K562 (cell line): ENCODE measurements at regions not wholly inside any gene's neighbourhood (a gene's known extent, or its start where the extent isn't known, plus 50 kb on each side); places are given as distances from the start of the nearest gene placed in this dataset.
"Not testable (repeated sequence)": the region's sequence is repeated elsewhere in the genome, so short reads cannot be mapped to it uniquely, and the experiment has no call there.

Experiments
- ATAC-seq: fragments of 200-7000 bp; cut with Tn5 transposase; 3 replicates; pipeline ENCODE4 v1.9.1; 2020; ENCODE audit warnings: moderate library complexity
- BruUV-seq: library from RNA; stranded (reverse); fragments of 400-500 nt; replicated peaks from 2 replicates; lab custom pipeline; 2021; lab: Mats Ljungman, UMichigan
- CTCF ChIA-PET: fragments of 300-600 bp; formaldehyde crosslinking; extraction: SDS; loops from one replicate; lab custom pipeline; 2021; ENCODE audit warnings: low intra/inter-chr PET ratio; lab: Yijun Ruan, JAX
- POLR2A ChIA-PET: fragments of 300-600, 350-650 bp; sonication (Branson Sonifier 250); formaldehyde crosslinking; extraction: SDS; loops from one replicate; lab custom pipeline; 2021; ENCODE audit warnings: antibody characterized with exemption, inconsistent platforms; lab: Yijun Ruan, JAX
- DNase-seq, 4 experiments: peaks; one replicate each; pipeline versions ENCODE4 v3.0.0 to v3.0.0-alpha.2; 2011 to 2018; ENCODE audit warnings: low spot score in 3 of 4, mixed read lengths in 3 of 4; ENCODE audit errors: extremely low read depth in 1 of 4
- FAIRE-seq: peaks from 2 replicates; lab custom pipeline; 2011; peaks lifted over from hg19 to GRCh38; lab: Jason Lieb, UNC
- H2AFZ ChIP-seq: 2 replicates; pipeline ENCODE4 v1.6.0; 2011; ENCODE audit warnings: low read depth, low read length, control low read depth, inconsistent platforms
- H3K27ac ChIP-seq: fragments of 200-600 bp; 3 replicates; pipeline ENCODE4 v1.8.0; 2011; ENCODE audit warnings: low read depth, mild to moderate bottlenecking, control low read depth, inconsistent platforms, low read length, moderate library complexity, mixed read lengths; ENCODE audit errors: extremely low read depth
- H3K27me3 ChIP-seq, 2 experiments: fragments of 300-600 bp in 1 of 2; 2 replicates in 1 of 2; 3 replicates in 1 of 2; pipeline versions ENCODE4 v1.6.0 to v1.8.0; 2011; ENCODE audit warnings: inconsistent platforms in 2 of 2, low read length in 2 of 2, mild to moderate bottlenecking in 1 of 2, mixed read lengths in 1 of 2, moderate library complexity in 1 of 2; ENCODE audit not compliant: control insufficient read depth in 2 of 2, insufficient read depth in 2 of 2
- H3K36me3 ChIP-seq: fragments of 300-600 bp; 3 replicates; pipeline ENCODE4 v1.8.0; 2011; ENCODE audit warnings: mild to moderate bottlenecking, low read length, inconsistent platforms; ENCODE audit not compliant: control insufficient read depth, insufficient read depth
- H3K4me1 ChIP-seq, 2 experiments: fragments of 200-600 bp in 1 of 2; replicated peaks in 1 of 2; 2 replicates in 1 of 2; 3 replicates in 1 of 2; pipeline versions ENCODE4 v1.5.1 to v1.8.0; 2011; ENCODE audit warnings: inconsistent platforms in 2 of 2, low read length in 2 of 2, mild to moderate bottlenecking in 1 of 2, mixed read lengths in 1 of 2, moderate library complexity in 1 of 2; ENCODE audit not compliant: control insufficient read depth in 2 of 2, insufficient read depth in 2 of 2
- H3K4me2 ChIP-seq: 2 replicates; pipeline ENCODE4 v1.6.1; 2011; ENCODE audit warnings: low read length, control low read depth, inconsistent platforms, mixed read lengths; ENCODE audit not compliant: insufficient read depth
- H3K4me3 ChIP-seq: fragments of 200-600 bp; sonication (generic), shearing (Covaris generic); 2 replicates; pipeline ENCODE4 v1.5.1; 2016; ENCODE audit warnings: control low read depth, inconsistent platforms
- H3K79me2 ChIP-seq: fragments of 200-600 bp; 3 replicates; pipeline ENCODE4 v1.8.0; 2011; ENCODE audit warnings: low read length, inconsistent platforms; ENCODE audit not compliant: control insufficient read depth, insufficient read depth
- H3K9ac ChIP-seq, 2 experiments: 2 replicates each; pipeline versions ENCODE4 v1.6.0 to v1.6.1; 2011; ENCODE audit warnings: low read depth in 2 of 2, low read length in 2 of 2, control low read depth in 1 of 2, inconsistent platforms in 1 of 2, mild to moderate bottlenecking in 1 of 2, mixed read lengths in 1 of 2; ENCODE audit not compliant: insufficient read depth in 1 of 2
- H3K9me1 ChIP-seq: one replicate; pipeline ENCODE4 v1.6.0; 2011; ENCODE audit warnings: inconsistent platforms, mild to moderate bottlenecking, low read length, moderate library complexity; ENCODE audit not compliant: control insufficient read depth, insufficient read depth
- H3K9me3 ChIP-seq: replicated peaks from 2 replicates; pipeline ENCODE4 v1.5.1; 2011; ENCODE audit warnings: low read depth, low read length, inconsistent platforms; ENCODE audit not compliant: control insufficient read depth, insufficient read depth
- H4K20me1 ChIP-seq: replicated peaks from 2 replicates; pipeline ENCODE4 v1.6.1; 2011; ENCODE audit warnings: low read length, inconsistent platforms, mixed read lengths; ENCODE audit not compliant: control insufficient read depth, insufficient read depth
- CBFA2T2 ChIP-seq: fragments of 450-650 bp; conservative IDR thresholded peaks from 2 replicates; pipeline ENCODE4 v1.6.1; 2017; ENCODE audit warnings: mild to moderate bottlenecking
- CCNT2 ChIP-seq: IDR thresholded peaks from 2 replicates; pipeline ENCODE4 v1.6.1; 2011; ENCODE audit warnings: borderline replicate concordance, low read depth, mild to moderate bottlenecking, moderate library complexity, mixed read lengths, low read length; ENCODE audit not compliant: insufficient read length; ENCODE audit errors: extremely low read depth
- ETV1 ChIP-seq: fragments of 450-650 bp; conservative IDR thresholded peaks from 2 replicates; pipeline ENCODE4 v1.6.1; 2016; ENCODE audit warnings: missing genetic modification characterization, control low read depth, low read depth, missing compliant biosample characterization
- FOXA3 ChIP-seq, 2 experiments: fragments of 450-650 bp in 1 of 2; sonication (generic) in 1 of 2; formaldehyde crosslinking; IDR thresholded peaks in 1 of 2; conservative IDR thresholded peaks in 1 of 2; 2 replicates each; pipeline versions ENCODE4 v1.4.0 to v1.8.0; 2020 to 2022; ENCODE audit warnings: mild to moderate bottlenecking in 2 of 2, missing genetic modification reagents in 1 of 2
- HNRNPL ChIP-seq: fragments of 200-400 bp; formaldehyde crosslinking; IDR thresholded peaks from 2 replicates; pipeline ENCODE4 v1.6.1; 2017; ENCODE audit warnings: low read depth, mild to moderate bottlenecking, low read length
- TCF7 ChIP-seq: sonication (generic); IDR thresholded peaks from 2 replicates; pipeline ENCODE4 v1.6.1; 2016; ENCODE audit warnings: antibody characterized with exemption, borderline replicate concordance
- ZKSCAN3 ChIP-seq: fragments of 250-450 bp; sonication (Bioruptor Pico); IDR thresholded peaks from 2 replicates; pipeline ENCODE4 v1.4.0; 2020
- ZNF184 ChIP-seq: sonication (generic); formaldehyde crosslinking; IDR thresholded peaks from 2 replicates; pipeline ENCODE4 v1.5.0; 2020; ENCODE audit warnings: missing genetic modification reagents
- ZNF41 ChIP-seq: fragments of 250-450 bp; sonication (Bioruptor Pico); conservative IDR thresholded peaks from 2 replicates; pipeline ENCODE4 v1.4.0; 2020; ENCODE audit warnings: mild to moderate bottlenecking
- ZNF77 ChIP-seq: fragments of 250-450 bp; sonication (Bioruptor Pico); IDR thresholded peaks from 2 replicates; pipeline ENCODE4 v1.5.0; 2020
- WGBS: fragments of 100-300 bp; shearing (Covaris generic); methylation state at CpG from one replicate; pipeline ENCODE4 v1.1.6; 2016; ENCODE audit warnings: low coverage, mixed read lengths; ENCODE audit not compliant: insufficient coverage; ENCODE audit errors: missing lambda C conversion rate; 5-methylcytosine and 5-hydroxymethylcytosine counted together
- in situ Hi-C: fragments of 300-500 bp; cut with MboI; formaldehyde crosslinking; loops from 4 replicates; pipeline ENCODE4 v1.15.0; 2018; ENCODE audit warnings: inconsistent platforms, mixed read lengths
- intact Hi-C: fragments of 100-400 bp; cut with micrococcal nuclease; formaldehyde crosslinking; loops from 2 replicates; pipeline ENCODE4 v1.14.2; 2022
- TF ChIP-seq, protein P1 (sequence below): fragments of 450-650 bp; IDR thresholded peaks from 2 replicates; pipeline ENCODE4 v1.7.1; 2018; ENCODE audit warnings: mild to moderate bottlenecking, low read depth; ENCODE audit not compliant: partially characterized antibody
- TF ChIP-seq, protein P2 (sequence below): fragments of 450-650 bp; conservative IDR thresholded peaks from 2 replicates; pipeline ENCODE4 v1.6.1; 2016; ENCODE audit warnings: missing genetic modification characterization, low read depth, mild to moderate bottlenecking, control low read depth, missing compliant biosample characterization

DNA sequence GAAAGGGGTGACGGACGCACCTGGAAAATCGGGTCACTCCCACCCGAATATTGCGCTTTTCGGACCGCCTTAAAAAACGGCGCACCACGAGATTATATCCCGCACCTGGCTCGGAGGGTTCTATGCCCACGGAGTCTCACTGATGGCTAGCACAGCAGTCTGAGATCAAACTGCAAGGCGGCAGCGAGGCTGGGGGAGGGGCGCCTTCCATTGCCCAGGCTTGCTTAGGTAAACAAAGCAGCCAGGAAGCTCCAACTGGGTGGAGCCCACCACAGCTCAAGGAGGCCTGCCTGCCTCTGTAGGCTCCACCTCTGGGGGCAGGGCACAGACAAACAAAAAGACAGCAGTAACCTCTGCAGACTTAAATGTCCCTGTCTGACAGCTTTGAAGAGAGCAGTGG, 188.8 kb downstream of the SPRY2 start:
- POLR2A ChIA-PET = interaction anchor here (0.7 kb wide), 1 partner anchor 1169 kb away, joined by 3 read pairs; no protein-coding TSS in a partner anchor
- DNase-seq, in situ Hi-C loops, BruUV-seq, intact Hi-C loops, H3K4me3 ChIP-seq, FAIRE-seq, H3K27me3 ChIP-seq, H4K20me1 ChIP-seq, H3K9me3 ChIP-seq, H3K4me2 ChIP-seq, H3K4me1 ChIP-seq, H3K9me1 ChIP-seq, H3K27ac ChIP-seq, ATAC-seq, H3K9ac ChIP-seq, H2AFZ ChIP-seq, CTCF ChIA-PET, H3K79me2 ChIP-seq, H3K36me3 ChIP-seq: not testable (repeated sequence)
- 3% methylated on average over 15 of the region's 16 CpGs for WGBS
- TF ChIP-seq FOXA3 (CRISPR knock-in tag; conservative IDR thresholded peaks at IDR 0.05 in 1 of 2, IDR thresholded peaks at IDR 0.05 in 1 of 2) = peak in 1 of 2 experiments; percentile 58; a peak in 2 of 4 replicates

DNA sequence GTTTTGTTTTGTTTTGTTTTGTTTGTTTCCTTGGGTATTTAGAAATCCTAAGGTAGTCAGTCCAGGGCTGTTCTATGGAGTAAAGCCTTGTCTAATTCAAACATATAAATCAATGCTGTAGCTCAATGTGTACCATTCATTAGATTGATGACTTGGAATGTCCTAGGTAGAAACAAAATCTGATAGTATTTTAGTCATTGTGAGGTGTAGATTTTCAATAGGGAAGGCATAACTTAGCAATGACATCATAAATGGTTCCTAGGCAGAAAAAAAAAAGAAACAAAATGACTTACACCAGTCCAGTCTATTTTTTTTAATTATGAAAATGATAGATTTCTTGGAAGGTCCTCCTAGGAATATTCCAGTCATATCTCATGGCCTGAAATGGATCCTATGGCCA, 189.9 kb downstream of the SPRY2 start:
- in situ Hi-C loops (no loop called here), intact Hi-C loops (no loop called here)
- H3K4me2 ChIP-seq = no peak overlapping the region
- FAIRE-seq = no peak
- H3K4me3 ChIP-seq = no peak overlapping the region
- ChIA-PET POLR2A (no interaction called here), CTCF (no interaction called here)
- H3K27ac ChIP-seq = no peak overlapping the region
- no peaks in the 10 kb centered on the region for H3K4me1 ChIP-seq
- no peaks in the 10 kb centered on the region for H3K79me2 ChIP-seq
- H3K27me3 ChIP-seq = no peaks in the 10 kb centered on the region
- no peaks in the 10 kb centered on the region for H3K9me1 ChIP-seq
- no peak for ATAC-seq
- H4K20me1 ChIP-seq = no peaks in the 10 kb centered on the region
- TF ChIP-seq ZNF41 = no peak
- TF ChIP-seq ZKSCAN3 (CRISPR knock-in tag) = no peak
- TF ChIP-seq ZNF77 (CRISPR knock-in tag) = no peak
- TF ChIP-seq ETV1 = no peak
- TF ChIP-seq ZNF184 (CRISPR knock-in tag) = no peak
- TF ChIP-seq, protein P1, sequence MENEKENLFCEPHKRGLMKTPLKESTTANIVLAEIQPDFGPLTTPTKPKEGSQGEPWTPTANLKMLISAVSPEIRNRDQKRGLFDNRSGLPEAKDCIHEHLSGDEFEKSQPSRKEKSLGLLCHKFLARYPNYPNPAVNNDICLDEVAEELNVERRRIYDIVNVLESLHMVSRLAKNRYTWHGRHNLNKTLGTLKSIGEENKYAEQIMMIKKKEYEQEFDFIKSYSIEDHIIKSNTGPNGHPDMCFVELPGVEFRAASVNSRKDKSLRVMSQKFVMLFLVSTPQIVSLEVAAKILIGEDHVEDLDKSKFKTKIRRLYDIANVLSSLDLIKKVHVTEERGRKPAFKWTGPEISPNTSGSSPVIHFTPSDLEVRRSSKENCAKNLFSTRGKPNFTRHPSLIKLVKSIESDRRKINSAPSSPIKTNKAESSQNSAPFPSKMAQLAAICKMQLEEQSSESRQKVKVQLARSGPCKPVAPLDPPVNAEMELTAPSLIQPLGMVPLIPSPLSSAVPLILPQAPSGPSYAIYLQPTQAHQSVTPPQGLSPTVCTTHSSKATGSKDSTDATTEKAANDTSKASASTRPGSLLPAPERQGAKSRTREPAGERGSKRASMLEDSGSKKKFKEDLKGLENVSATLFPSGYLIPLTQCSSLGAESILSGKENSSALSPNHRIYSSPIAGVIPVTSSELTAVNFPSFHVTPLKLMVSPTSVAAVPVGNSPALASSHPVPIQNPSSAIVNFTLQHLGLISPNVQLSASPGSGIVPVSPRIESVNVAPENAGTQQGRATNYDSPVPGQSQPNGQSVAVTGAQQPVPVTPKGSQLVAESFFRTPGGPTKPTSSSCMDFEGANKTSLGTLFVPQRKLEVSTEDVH = no peak
- no peak for TF ChIP-seq TCF7
- TF ChIP-seq CCNT2 = no peak
- TF ChIP-seq, protein P2, sequence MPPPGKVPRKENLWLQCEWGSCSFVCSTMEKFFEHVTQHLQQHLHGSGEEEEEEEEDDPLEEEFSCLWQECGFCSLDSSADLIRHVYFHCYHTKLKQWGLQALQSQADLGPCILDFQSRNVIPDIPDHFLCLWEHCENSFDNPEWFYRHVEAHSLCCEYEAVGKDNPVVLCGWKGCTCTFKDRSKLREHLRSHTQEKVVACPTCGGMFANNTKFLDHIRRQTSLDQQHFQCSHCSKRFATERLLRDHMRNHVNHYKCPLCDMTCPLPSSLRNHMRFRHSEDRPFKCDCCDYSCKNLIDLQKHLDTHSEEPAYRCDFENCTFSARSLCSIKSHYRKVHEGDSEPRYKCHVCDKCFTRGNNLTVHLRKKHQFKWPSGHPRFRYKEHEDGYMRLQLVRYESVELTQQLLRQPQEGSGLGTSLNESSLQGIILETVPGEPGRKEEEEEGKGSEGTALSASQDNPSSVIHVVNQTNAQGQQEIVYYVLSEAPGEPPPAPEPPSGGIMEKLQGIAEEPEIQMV (tag) = no peak
- TF ChIP-seq CBFA2T2 = no peak
- no peak for TF ChIP-seq HNRNPL
- H3K9ac ChIP-seq = no peak overlapping the region
- H3K9me3 ChIP-seq = no peaks in the 10 kb centered on the region
- no peak for DNase-seq
- H3K36me3 ChIP-seq = no peaks in the 10 kb centered on the region
- no peak overlapping the region for H2AFZ ChIP-seq
- BruUV-seq = no TSS peak
